HEK293 (cell line): ENCODE measurements at regions not wholly inside any gene's neighbourhood (a gene's known extent, or its start where the extent isn't known, plus 50 kb on each side); places are given as distances from the start of the nearest gene placed in this dataset.

Source experiments
- HOXA7 ChIP-seq: sonication (generic); formaldehyde crosslinking; IDR thresholded peaks from 2 replicates; pipeline ENCODE4 v1.8.1; 2022; ENCODE audit warnings: missing genetic modification reagents, borderline replicate concordance
- ZBTB10 ChIP-seq: fragments of 450-650 bp; formaldehyde crosslinking; IDR thresholded peaks from 2 replicates; pipeline ENCODE4 v1.5.1; 2016; ENCODE audit warnings: missing biosample characterization, missing genetic modification characterization
- ZNF121 ChIP-seq: fragments of 450-650 bp; formaldehyde crosslinking; IDR thresholded peaks from 2 replicates; pipeline ENCODE4 v1.5.1; 2016; ENCODE audit warnings: missing biosample characterization, missing genetic modification characterization
- ZNF621 ChIP-seq: fragments of 450-650 bp; formaldehyde crosslinking; IDR thresholded peaks from 2 replicates; pipeline ENCODE4 v1.5.1; 2017; ENCODE audit warnings: missing biosample characterization, missing genetic modification characterization
- ZNF768 ChIP-seq: fragments of 450-650 bp; formaldehyde crosslinking; IDR thresholded peaks from 2 replicates; pipeline ENCODE4 v1.5.1; 2018; ENCODE audit warnings: missing biosample characterization, mild to moderate bottlenecking, missing genetic modification characterization

GRCh38 chr9:115668521-115668920 lies 485.1 kb upstream of the PAPPA start:
- TF ChIP-seq ZNF121 (tag by site-specific recombination) (no peak), ZBTB10 (no peak), HOXA7 (CRISPR knock-in tag) (no peak), ZNF621 (tag by site-specific recombination) (no peak), ZNF768 (tag by site-specific recombination) (no peak)
